Keratinocyte (primary cell): ENCODE measurements at regions not wholly inside any gene's neighbourhood (a gene's known extent, or its start where the extent isn't known, plus 50 kb on each side); places are given as distances from the start of the nearest gene placed in this dataset.

ENCODE experiments used
- DNase-seq: peaks from one replicate; pipeline ENCODE4 v3.0.0-alpha.2; 2011; ENCODE audit warnings: low read depth, missing footprints, low spot score
- FAIRE-seq: peaks from 2 replicates; lab custom pipeline; 2011; peaks lifted over from hg19 to GRCh38; lab: Jason Lieb, UNC
- H2AFZ ChIP-seq: 2 replicates; pipeline ENCODE4 v1.6.0; 2012; ENCODE audit warnings: low read length, control low read depth, inconsistent platforms; ENCODE audit not compliant: control insufficient read depth
- H3K27ac ChIP-seq: 2 replicates; pipeline ENCODE4 v1.5.1; 2011; ENCODE audit warnings: low read length; ENCODE audit not compliant: control insufficient read depth, insufficient read depth
- H3K27me3 ChIP-seq: 3 replicates; pipeline ENCODE4 v1.6.0; 2011; ENCODE audit warnings: low read length; ENCODE audit not compliant: control insufficient read depth, insufficient read depth; ENCODE audit errors: extremely low read depth
- H3K36me3 ChIP-seq, 2 experiments: 2 replicates in 1 of 2; 3 replicates in 1 of 2; pipeline ENCODE4 v1.5.1; 2011; ENCODE audit warnings: low read length in 2 of 2, mild to moderate bottlenecking in 1 of 2; ENCODE audit not compliant: control insufficient read depth in 2 of 2, insufficient read depth in 2 of 2; ENCODE audit errors: extremely low read depth in 1 of 2
- H3K4me1 ChIP-seq: 3 replicates; pipeline ENCODE4 v1.5.1; 2011; ENCODE audit warnings: low read length; ENCODE audit not compliant: control insufficient read depth, insufficient read depth; ENCODE audit errors: extremely low read depth
- H3K4me2 ChIP-seq: 3 replicates; pipeline ENCODE4 v1.6.0; 2011; ENCODE audit warnings: low read depth, low read length; ENCODE audit not compliant: control insufficient read depth, insufficient read depth; ENCODE audit errors: extremely low read depth
- H3K4me3 ChIP-seq, 3 experiments: fragments of 200-600 bp in 1 of 3; sonication (generic) in 1 of 3; 2 replicates in 2 of 3; 3 replicates in 1 of 3; pipeline ENCODE4 v1.5.1; 2011 to 2016; ENCODE audit warnings: low read length in 3 of 3, mild to moderate bottlenecking in 3 of 3, control low read depth in 2 of 3, inconsistent platforms in 1 of 3, low read depth in 1 of 3, mixed read lengths in 1 of 3, mixed run types in 1 of 3, moderate library complexity in 1 of 3; ENCODE audit not compliant: control insufficient read depth in 2 of 3, insufficient read depth in 2 of 3; ENCODE audit errors: extremely low read depth in 1 of 3
- H3K79me2 ChIP-seq: 2 replicates; pipeline ENCODE4 v1.6.0; 2012; ENCODE audit warnings: low read length; ENCODE audit not compliant: control insufficient read depth, insufficient read depth
- H3K9ac ChIP-seq: 3 replicates; pipeline ENCODE4 v1.6.0; 2011; ENCODE audit warnings: low read length; ENCODE audit not compliant: control insufficient read depth, insufficient read depth; ENCODE audit errors: extremely low read depth
- H3K9me1 ChIP-seq: 3 replicates; pipeline ENCODE4 v1.6.0; 2011; ENCODE audit warnings: low read length; ENCODE audit not compliant: control insufficient read depth, insufficient read depth; ENCODE audit errors: extremely low read depth
- H3K9me3 ChIP-seq: 2 replicates; pipeline ENCODE4 v1.5.1; 2012; ENCODE audit warnings: low read depth, low read length; ENCODE audit not compliant: control insufficient read depth
- H4K20me1 ChIP-seq: 3 replicates; pipeline ENCODE4 v1.6.0; 2011; ENCODE audit warnings: low read length; ENCODE audit not compliant: control insufficient read depth, insufficient read depth; ENCODE audit errors: extremely low read depth
- EZH2 ChIP-seq: IDR thresholded peaks from one replicate; pipeline ENCODE4 v1.6.1; 2012; ENCODE audit warnings: inconsistent platforms, mild to moderate bottlenecking, low read length, moderate library complexity
- dilution Hi-C: fragments of 300-500 bp; cut with MboI; formaldehyde crosslinking; loops from one replicate; pipeline ENCODE4 v1.7.0; 2020; ENCODE audit warnings: low sequenced_read_pairs; ENCODE audit not compliant: extremely low pct_ligation_motif_present
- TF ChIP-seq, protein P1 (sequence below), 3 experiments: IDR thresholded peaks in 1 of 3; conservative IDR thresholded peaks in 1 of 3; optimal IDR thresholded peaks in 1 of 3; 2 replicates in 2 of 3; 3 replicates in 1 of 3; pipeline versions ENCODE3 to v1.5.1; 2011; ENCODE audit warnings: low read length in 3 of 3, mild to moderate bottlenecking in 3 of 3, moderate library complexity in 2 of 3, control low read depth in 1 of 3, inconsistent platforms in 1 of 3; ENCODE audit not compliant: insufficient read depth in 2 of 3; ENCODE audit errors: extremely low read depth in 1 of 3

DNA sequence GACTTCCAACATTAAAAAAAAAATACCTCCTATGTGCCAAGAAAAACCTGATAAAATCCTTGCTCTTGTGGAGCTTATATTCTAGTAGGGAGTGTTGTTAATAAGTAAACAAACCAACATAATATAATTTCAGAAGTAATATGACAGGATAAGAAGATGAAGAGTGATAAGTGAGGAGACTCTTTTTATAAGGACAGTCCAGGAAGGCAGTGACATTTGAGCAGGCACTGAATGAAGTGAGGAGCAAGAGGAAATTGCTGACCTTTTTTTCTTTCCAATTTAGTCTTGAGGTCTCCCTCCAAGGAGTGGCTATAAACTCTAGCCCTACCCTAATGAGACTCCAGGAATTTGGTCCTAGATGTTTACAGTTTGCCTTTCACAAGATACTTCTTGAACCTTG is 715.7 kb downstream of the SLITRK1 start:
- Histone ChIP-seq H3K36me3 (no peaks in the 10 kb centered on the region), H3K79me2 (no peaks in the 10 kb centered on the region), H3K4me1 (no peaks in the 10 kb centered on the region), H3K27ac (no peak overlapping the region), H2AFZ (no peak overlapping the region), H4K20me1 (no peaks in the 10 kb centered on the region), H3K9me1 (no peaks in the 10 kb centered on the region), H3K4me2 (no peak overlapping the region), H3K4me3 (no peak overlapping the region), H3K27me3 (no peaks in the 10 kb centered on the region), H3K9ac (no peak overlapping the region), H3K9me3 (no peaks in the 10 kb centered on the region)
- TF ChIP-seq EZH2: no peak
- TF ChIP-seq, protein P1, sequence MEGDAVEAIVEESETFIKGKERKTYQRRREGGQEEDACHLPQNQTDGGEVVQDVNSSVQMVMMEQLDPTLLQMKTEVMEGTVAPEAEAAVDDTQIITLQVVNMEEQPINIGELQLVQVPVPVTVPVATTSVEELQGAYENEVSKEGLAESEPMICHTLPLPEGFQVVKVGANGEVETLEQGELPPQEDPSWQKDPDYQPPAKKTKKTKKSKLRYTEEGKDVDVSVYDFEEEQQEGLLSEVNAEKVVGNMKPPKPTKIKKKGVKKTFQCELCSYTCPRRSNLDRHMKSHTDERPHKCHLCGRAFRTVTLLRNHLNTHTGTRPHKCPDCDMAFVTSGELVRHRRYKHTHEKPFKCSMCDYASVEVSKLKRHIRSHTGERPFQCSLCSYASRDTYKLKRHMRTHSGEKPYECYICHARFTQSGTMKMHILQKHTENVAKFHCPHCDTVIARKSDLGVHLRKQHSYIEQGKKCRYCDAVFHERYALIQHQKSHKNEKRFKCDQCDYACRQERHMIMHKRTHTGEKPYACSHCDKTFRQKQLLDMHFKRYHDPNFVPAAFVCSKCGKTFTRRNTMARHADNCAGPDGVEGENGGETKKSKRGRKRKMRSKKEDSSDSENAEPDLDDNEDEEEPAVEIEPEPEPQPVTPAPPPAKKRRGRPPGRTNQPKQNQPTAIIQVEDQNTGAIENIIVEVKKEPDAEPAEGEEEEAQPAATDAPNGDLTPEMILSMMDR (optimal IDR thresholded peaks at IDR 0.05 in 1 of 3, IDR thresholded peaks at IDR 0.05 in 1 of 3, conservative IDR thresholded peaks at IDR 0.05 in 1 of 3; ENCODE audit: extremely low read depth in 1 of 3, insufficient read depth in 2 of 3, low read length in 3 of 3): no peak
- dilution Hi-C loops: no loop called here
- DNase-seq (no peak), FAIRE-seq (no peak)

DNA sequence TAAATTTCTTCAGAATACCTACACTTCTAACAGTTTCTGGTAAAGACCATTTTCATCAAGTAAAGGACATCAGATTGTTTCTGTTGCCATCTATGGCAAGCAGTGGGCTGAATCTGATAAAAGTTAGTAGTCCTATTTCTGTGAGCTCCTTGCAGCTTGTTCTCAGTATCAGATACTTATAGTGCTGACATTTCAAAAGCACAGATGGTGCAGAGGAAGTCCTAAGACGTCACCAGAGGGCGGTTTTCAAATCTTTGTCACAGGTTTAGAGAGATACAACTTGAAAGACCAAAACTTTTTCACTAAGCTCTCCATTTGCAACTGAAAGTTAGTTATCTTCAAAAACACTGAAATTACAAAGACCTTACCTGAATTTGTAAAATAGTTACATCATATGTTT is 719.8 kb downstream of the SLITRK1 start:
- dilution Hi-C loops: no loop called here
- H3K4me2 ChIP-seq: no peak overlapping the region
- no peaks in the 10 kb centered on the region for H3K4me1 ChIP-seq
- H3K4me3 ChIP-seq: no peak overlapping the region
- H3K27ac ChIP-seq: no peak overlapping the region
- H3K27me3 ChIP-seq: no peaks in the 10 kb centered on the region
- H2AFZ ChIP-seq: no peak overlapping the region
- no peaks in the 10 kb centered on the region for H4K20me1 ChIP-seq
- FAIRE-seq (no peak), DNase-seq (no peak)
- H3K9me3 ChIP-seq: no peaks in the 10 kb centered on the region
- no peaks in the 10 kb centered on the region for H3K9me1 ChIP-seq
- H3K79me2 ChIP-seq: no peaks in the 10 kb centered on the region
- TF ChIP-seq, protein P1 (optimal IDR thresholded peaks at IDR 0.05 in 1 of 3, IDR thresholded peaks at IDR 0.05 in 1 of 3, conservative IDR thresholded peaks at IDR 0.05 in 1 of 3; ENCODE audit: extremely low read depth in 1 of 3, insufficient read depth in 2 of 3, low read length in 3 of 3): no peak
- TF ChIP-seq EZH2: no peak
- no peak overlapping the region for H3K9ac ChIP-seq
- H3K36me3 ChIP-seq: no peaks in the 10 kb centered on the region
